ENCODE measurements at regions not wholly inside any gene's neighbourhood (a gene's known extent, or its start where the extent isn't known, plus 50 kb on each side); places are given as distances from the start of the nearest gene placed in this dataset.
"Not testable (repeated sequence)": the region's sequence is repeated elsewhere in the genome, so short reads cannot be mapped to it uniquely, and the experiment has no call there.

DNA sequence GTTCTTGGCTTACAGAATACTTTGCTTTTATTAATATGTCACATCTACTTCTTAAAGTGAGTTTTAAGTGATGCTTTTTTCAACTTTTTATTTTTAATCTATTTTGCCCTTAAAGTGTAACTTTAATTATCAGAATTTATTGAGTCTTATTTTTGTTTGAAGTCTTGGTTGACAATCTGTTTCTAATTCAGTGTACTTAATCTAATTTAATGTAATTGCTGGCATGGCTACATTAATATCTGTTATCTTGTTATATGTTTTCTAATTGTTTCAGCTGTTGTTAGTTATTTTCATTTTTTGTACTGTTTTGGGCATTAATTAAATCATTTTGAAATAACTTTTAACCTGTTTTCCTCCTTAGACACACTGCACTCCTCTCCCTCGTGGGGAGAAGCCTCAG, 558.7 kb upstream of the EYS start:
- TF ChIP-seq, protein P1, sequence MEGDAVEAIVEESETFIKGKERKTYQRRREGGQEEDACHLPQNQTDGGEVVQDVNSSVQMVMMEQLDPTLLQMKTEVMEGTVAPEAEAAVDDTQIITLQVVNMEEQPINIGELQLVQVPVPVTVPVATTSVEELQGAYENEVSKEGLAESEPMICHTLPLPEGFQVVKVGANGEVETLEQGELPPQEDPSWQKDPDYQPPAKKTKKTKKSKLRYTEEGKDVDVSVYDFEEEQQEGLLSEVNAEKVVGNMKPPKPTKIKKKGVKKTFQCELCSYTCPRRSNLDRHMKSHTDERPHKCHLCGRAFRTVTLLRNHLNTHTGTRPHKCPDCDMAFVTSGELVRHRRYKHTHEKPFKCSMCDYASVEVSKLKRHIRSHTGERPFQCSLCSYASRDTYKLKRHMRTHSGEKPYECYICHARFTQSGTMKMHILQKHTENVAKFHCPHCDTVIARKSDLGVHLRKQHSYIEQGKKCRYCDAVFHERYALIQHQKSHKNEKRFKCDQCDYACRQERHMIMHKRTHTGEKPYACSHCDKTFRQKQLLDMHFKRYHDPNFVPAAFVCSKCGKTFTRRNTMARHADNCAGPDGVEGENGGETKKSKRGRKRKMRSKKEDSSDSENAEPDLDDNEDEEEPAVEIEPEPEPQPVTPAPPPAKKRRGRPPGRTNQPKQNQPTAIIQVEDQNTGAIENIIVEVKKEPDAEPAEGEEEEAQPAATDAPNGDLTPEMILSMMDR (IDR thresholded peaks at IDR 0.05; ENCODE audit: insufficient read depth, low read length, poor library complexity, severe bottlenecking) = no peak
- no peak overlapping the region for H3K4me3 ChIP-seq (replicated peaks; ENCODE audit: low read depth, low read length)
- no peak for DNase-seq (ENCODE audit: extremely low read depth, insufficient read length)
- no peaks in the 10 kb centered on the region for H3K27me3 ChIP-seq (replicated peaks; ENCODE audit: control insufficient read depth, insufficient read depth, low read length)
- H3K36me3 ChIP-seq (ENCODE audit: control insufficient read depth, insufficient read depth, low read length) = no peaks in the 10 kb centered on the region

DNA sequence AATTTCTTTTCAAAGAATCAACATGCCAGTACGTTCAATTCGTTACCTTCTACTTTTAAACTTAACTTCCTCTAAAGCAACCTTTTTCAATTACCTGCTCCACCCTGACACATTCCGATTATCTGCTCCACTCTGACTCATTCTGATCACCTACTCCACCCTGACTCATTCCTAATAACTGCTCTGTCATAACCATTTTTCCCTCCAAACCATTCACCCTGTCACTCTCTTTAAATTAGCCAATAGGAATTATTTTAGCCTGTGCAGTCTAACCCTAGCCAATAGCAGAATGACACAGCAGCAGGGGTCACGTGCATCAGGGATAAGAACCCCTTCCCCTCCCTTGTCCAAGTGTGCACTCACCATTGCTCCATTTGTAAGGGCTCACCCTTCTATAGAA, 557.4 kb upstream of the EYS start:
- no peaks in the 10 kb centered on the region for H3K36me3 ChIP-seq (ENCODE audit: control insufficient read depth, insufficient read depth, low read length)
- no peaks in the 10 kb centered on the region for H3K27me3 ChIP-seq (replicated peaks; ENCODE audit: control insufficient read depth, insufficient read depth, low read length)
- TF ChIP-seq, protein P1 (IDR thresholded peaks at IDR 0.05; ENCODE audit: insufficient read depth, low read length, poor library complexity, severe bottlenecking) = no peak
- H3K4me3 ChIP-seq (replicated peaks; ENCODE audit: low read depth, low read length) = no peak overlapping the region
- DNase-seq (ENCODE audit: extremely low read depth, insufficient read length) = no peak

DNA sequence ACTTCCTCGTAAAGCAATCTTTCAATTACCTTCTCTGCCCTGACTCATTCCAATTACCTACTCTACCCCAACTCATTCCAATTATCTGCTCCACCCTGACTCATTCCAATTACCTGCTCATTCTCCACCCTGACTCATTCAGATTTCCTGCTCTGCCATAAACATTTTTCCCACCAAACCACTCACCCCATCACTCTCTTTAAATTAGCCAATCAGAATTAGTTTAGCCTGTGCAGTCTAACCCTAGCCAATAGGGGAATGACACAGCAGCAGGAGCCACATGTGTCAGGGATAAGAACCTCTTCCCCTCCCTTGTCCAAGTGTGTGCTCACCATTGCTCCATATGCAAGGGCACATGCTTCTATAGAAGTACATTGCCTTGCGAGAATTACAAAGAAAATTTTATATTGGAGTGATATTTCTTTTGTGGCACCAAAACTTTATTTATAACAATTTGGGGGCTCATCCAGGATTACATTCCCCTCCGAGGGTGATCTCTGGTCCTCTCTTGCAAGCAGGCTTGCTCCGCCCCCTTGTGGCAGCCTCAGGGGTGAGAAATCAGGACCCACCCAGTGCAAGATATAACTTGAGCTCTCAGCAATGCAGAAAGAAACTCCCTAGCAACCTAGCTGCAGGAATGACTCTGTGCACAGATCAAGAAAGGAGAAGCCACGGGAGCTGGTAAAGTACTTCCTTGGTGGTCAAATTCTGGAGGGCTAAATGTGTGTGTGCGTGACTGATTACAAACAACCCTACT, 551.9 kb upstream of the EYS start:
- not testable (repeated sequence) for DNase-seq (ENCODE audit: extremely low read depth, insufficient read length); H3K4me3 ChIP-seq (replicated peaks; ENCODE audit: low read depth, low read length); H3K36me3 ChIP-seq (ENCODE audit: control insufficient read depth, insufficient read depth, low read length); H3K27me3 ChIP-seq (replicated peaks; ENCODE audit: control insufficient read depth, insufficient read depth, low read length)

DNA sequence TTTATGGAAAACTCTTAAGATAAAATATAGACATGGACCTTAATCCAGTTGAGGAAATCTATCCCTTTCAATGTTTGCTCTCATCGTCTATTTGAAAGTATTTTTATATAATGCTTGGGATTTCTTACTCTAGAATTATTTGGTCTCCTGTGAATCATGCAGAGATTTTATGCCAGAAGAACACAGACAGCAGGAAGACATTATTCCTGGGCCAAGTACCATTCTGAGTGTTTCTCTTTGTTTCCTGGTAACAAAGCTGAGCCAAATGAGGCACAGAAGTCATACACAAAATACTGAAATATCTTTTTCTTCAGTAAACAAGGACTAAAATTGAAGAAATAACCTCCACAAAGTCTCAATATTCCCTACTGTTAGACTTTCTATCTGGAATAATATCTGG, 538.2 kb upstream of the EYS start:
- H3K36me3 ChIP-seq (ENCODE audit: control insufficient read depth, insufficient read depth, low read length) = no peaks in the 10 kb centered on the region
- H3K27me3 ChIP-seq (replicated peaks; ENCODE audit: control insufficient read depth, insufficient read depth, low read length) = no peaks in the 10 kb centered on the region
- TF ChIP-seq, protein P1 (IDR thresholded peaks at IDR 0.05; ENCODE audit: insufficient read depth, low read length, poor library complexity, severe bottlenecking) = no peak
- no peak overlapping the region for H3K4me3 ChIP-seq (replicated peaks; ENCODE audit: low read depth, low read length)
- no peak for DNase-seq (ENCODE audit: extremely low read depth, insufficient read length)

DNA sequence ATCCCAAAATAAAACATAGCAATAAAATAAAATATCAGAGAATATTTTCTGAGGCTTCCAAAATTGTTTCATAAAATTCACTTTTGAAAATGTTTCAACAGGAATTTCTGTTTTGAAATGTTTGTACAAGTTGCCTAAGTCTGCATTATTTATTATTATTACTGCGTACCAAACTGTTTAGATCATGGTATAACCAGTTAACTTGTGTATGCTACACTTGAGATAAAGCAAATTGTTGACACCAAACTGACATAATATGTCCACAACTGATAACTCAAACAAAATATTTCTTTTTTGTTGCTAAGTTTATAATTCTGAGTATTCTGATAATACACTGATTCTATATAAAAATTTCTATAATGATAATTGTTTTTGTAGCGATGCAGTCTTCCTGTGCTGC, 531.8 kb upstream of the EYS start:
- no peak for DNase-seq (ENCODE audit: extremely low read depth, insufficient read length)
- Histone ChIP-seq H3K27me3 (replicated peaks; ENCODE audit: control insufficient read depth, insufficient read depth, low read length) (no peaks in the 10 kb centered on the region), H3K36me3 (ENCODE audit: control insufficient read depth, insufficient read depth, low read length) (no peaks in the 10 kb centered on the region), H3K4me3 (replicated peaks; ENCODE audit: low read depth, low read length) (no peak overlapping the region)
- TF ChIP-seq, protein P1 (IDR thresholded peaks at IDR 0.05; ENCODE audit: insufficient read depth, low read length, poor library complexity, severe bottlenecking) = no peak

DNA sequence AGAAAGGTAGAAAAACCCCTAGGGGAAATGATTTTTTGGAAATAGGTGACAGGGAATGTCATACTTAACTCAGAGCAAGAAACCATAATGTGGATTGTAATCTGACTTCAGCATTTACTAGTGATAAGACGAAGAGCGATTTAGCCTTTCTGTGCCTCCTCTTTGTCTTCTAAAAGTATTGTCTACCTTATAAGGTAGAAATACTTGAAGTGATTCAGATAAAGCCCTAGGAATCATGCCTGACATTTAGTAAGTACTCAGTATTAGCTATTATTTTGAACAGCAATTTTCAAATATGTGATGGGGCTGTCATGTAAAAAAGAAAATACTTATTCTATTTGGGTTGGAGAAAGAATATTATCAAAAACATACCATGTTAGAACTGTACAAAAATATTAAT, 525.9 kb upstream of the EYS start:
- TF ChIP-seq, protein P1 (IDR thresholded peaks at IDR 0.05; ENCODE audit: insufficient read depth, low read length, poor library complexity, severe bottlenecking) = no peak
- Histone ChIP-seq H3K36me3 (ENCODE audit: control insufficient read depth, insufficient read depth, low read length) (no peaks in the 10 kb centered on the region), H3K27me3 (replicated peaks; ENCODE audit: control insufficient read depth, insufficient read depth, low read length) (no peaks in the 10 kb centered on the region), H3K4me3 (replicated peaks; ENCODE audit: low read depth, low read length) (no peak overlapping the region)
- no peak for DNase-seq (ENCODE audit: extremely low read depth, insufficient read length)
